PC-9 (cell line): ENCODE measurements at regions not wholly inside any gene's neighbourhood (a gene's known extent, or its start where the extent isn't known, plus 50 kb on each side); places are given as distances from the start of the nearest gene placed in this dataset.

Source experiments
- EZH2 ChIP-seq: fragments of 200-600 bp; sonication (generic); IDR thresholded peaks from 2 replicates; pipeline ENCODE4 v1.8.0; 2017; ENCODE audit warnings: antibody characterized with exemption, low read depth
- TF ChIP-seq, protein P1 (sequence below): fragments of 200-600 bp; sonication (generic); conservative IDR thresholded peaks from 2 replicates; pipeline ENCODE4 v1.6.1; 2017; ENCODE audit warnings: mixed run types, antibody characterized with exemption, mild to moderate bottlenecking, moderate library complexity

DNA sequence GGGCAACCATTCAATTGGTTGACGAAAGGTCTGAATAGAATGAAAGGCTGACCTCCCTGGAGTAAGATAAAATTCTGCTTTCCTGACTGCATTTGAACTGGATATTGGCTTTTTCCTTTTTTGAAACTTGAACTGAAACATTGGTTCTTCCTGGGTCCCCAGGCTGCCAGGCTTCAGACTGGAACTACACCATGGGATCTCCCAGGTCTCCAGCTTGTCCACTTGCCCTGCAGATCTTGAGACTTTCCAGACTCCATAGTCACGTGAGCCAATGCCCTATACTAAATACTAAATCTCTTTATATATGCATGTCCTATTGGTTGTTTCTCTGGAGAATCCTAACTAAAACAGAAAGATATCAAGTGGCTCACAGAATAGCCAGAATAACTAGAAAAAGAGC lies 118.7 kb upstream of the KRR1 start:
- TF ChIP-seq, protein P1, sequence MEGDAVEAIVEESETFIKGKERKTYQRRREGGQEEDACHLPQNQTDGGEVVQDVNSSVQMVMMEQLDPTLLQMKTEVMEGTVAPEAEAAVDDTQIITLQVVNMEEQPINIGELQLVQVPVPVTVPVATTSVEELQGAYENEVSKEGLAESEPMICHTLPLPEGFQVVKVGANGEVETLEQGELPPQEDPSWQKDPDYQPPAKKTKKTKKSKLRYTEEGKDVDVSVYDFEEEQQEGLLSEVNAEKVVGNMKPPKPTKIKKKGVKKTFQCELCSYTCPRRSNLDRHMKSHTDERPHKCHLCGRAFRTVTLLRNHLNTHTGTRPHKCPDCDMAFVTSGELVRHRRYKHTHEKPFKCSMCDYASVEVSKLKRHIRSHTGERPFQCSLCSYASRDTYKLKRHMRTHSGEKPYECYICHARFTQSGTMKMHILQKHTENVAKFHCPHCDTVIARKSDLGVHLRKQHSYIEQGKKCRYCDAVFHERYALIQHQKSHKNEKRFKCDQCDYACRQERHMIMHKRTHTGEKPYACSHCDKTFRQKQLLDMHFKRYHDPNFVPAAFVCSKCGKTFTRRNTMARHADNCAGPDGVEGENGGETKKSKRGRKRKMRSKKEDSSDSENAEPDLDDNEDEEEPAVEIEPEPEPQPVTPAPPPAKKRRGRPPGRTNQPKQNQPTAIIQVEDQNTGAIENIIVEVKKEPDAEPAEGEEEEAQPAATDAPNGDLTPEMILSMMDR = no peak
- no peak for TF ChIP-seq EZH2
